ENCODE measurements at regions not wholly inside any gene's neighbourhood (a gene's known extent, or its start where the extent isn't known, plus 50 kb on each side); places are given as distances from the start of the nearest gene placed in this dataset.
A peak's percentile ranks its signal among the peaks of the same experiment; 100 is the strongest.

DNA sequence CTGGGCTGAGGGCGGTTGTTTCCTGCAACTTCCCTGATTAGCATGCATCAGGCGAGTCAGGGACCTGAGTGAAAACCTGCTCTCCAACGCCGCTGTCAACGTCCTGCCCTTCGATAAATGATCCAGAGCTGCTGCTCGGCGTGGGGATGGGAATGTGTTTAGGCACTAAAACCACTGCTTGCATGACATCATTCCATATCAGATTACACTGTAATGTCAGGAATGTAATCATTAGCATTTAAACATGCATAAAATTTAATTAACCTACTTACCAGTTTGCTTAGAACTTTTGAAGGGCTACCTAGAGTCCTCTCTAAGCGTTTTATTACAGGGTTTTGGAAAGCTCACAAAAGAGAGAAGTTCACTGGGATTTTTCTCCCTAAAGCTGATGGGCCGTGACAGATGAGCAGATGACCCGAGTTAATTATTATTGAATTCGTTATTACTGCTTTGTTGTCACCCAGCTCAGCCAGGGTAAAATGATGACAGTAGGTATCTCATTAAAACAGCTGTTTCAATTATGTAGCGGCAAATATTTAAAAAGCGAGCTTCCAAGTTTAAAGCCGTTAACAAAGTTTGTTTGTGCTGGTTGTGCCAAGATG is 685.6 kb upstream of the SALL3 start:
- DNase-seq, result peak in 2 of 4 donors; percentile 50 to 52
- ATAC-seq, result no peak
- intact Hi-C loops (cut with DNase I), result no loop called here
- H3K27ac ChIP-seq, result no peak overlapping the region
- peak overlapping the region in 1 of 2 donors; percentile 1 for H3K4me3 ChIP-seq
- no peaks in the 10 kb centered on the region for H3K9me3 ChIP-seq
- H3K4me1 ChIP-seq, result no peaks in the 10 kb centered on the region
- no peak for TF ChIP-seq CTCF (IDR thresholded peaks at IDR 0.05)
- no peaks in the 10 kb centered on the region for H3K36me3 ChIP-seq
- peaks cover 0 to 4% of the 10 kb centered on the region in 2 donors for H3K27me3 ChIP-seq

- intact Hi-C loops (cut with DNase I), result no loop called here
Observed at GRCh38 chr18:78295262-78295661, 684.4 kb upstream of the SALL3 start.

DNA sequence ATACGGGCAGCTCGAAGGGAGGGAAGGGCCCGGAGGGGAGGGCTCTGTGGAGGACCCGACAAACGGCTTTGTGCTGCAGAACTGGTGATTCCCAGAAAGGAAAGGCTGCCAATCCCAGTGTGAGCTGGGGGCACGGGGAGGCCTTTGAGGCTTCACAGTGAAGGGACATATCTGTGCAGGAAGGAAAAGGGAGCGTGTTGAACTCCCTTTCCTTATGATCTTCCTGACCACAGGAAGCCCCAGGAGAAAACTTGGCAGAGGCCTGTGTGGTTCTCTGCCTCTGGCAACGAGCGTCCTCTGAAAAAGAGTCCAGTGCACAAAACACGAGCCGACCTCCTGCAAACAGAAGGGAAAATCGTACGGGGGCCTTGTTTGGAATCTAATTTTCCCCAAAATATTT is 683.5 kb upstream of the SALL3 start:
- H3K4me3 ChIP-seq, result no peak overlapping the region
- H3K27ac ChIP-seq, result no peak overlapping the region
- H3K36me3 ChIP-seq, result no peaks in the 10 kb centered on the region
- intact Hi-C loops (cut with DNase I), result no loop called here
- H3K27me3 ChIP-seq, result peaks cover 0 to 4% of the 10 kb centered on the region in 2 donors
- H3K9me3 ChIP-seq, result no peaks in the 10 kb centered on the region
- DNase-seq (peak in 1 of 4 donors; percentile 32), ATAC-seq (no peak)
- no peak for TF ChIP-seq CTCF (IDR thresholded peaks at IDR 0.05)
- H3K4me1 ChIP-seq, result no peaks in the 10 kb centered on the region

More at GRCh38 chr18:78295262-78295661, 684.4 kb upstream of the SALL3 start:
- peaks cover 0 to 4% of the 10 kb centered on the region in 2 donors for H3K27me3 ChIP-seq
- H3K9me3 ChIP-seq, result no peaks in the 10 kb centered on the region
- DNase-seq (no peak), ATAC-seq (no peak)
- no peak overlapping the region for H3K4me3 ChIP-seq
- no peaks in the 10 kb centered on the region for H3K4me1 ChIP-seq
- no peaks in the 10 kb centered on the region for H3K36me3 ChIP-seq
- no peak for TF ChIP-seq CTCF (IDR thresholded peaks at IDR 0.05)
- no peak overlapping the region for H3K27ac ChIP-seq

- H3K4me3 ChIP-seq, result no peak overlapping the region
- TF ChIP-seq CTCF (IDR thresholded peaks at IDR 0.05), result no peak
- intact Hi-C loops (cut with DNase I), result no loop called here
- H3K9me3 ChIP-seq, result no peaks in the 10 kb centered on the region
- H3K27ac ChIP-seq, result no peak overlapping the region
- H3K27me3 ChIP-seq, result peaks cover 0 to 4% of the 10 kb centered on the region in 2 donors
- DNase-seq (no peak), ATAC-seq (no peak)
- H3K4me1 ChIP-seq, result no peaks in the 10 kb centered on the region
- no peaks in the 10 kb centered on the region for H3K36me3 ChIP-seq
Observed at GRCh38 chr18:78297048-78297447, 682.6 kb upstream of the SALL3 start.

GRCh38 chr18:78303519-78304191 is 676.0 kb upstream of the SALL3 start:
- TF ChIP-seq CTCF (IDR thresholded peaks at IDR 0.05), result no peak

More at GRCh38 chr18:78303519-78304191, 676.0 kb upstream of the SALL3 start:
- H3K4me1 ChIP-seq, result no peaks in the 10 kb centered on the region
- intact Hi-C loops (cut with DNase I), result no loop called here
- no peaks in the 10 kb centered on the region for H3K36me3 ChIP-seq
- H3K27ac ChIP-seq, result no peak overlapping the region
- H3K9me3 ChIP-seq, result no peaks in the 10 kb centered on the region
- no peak overlapping the region for H3K4me3 ChIP-seq
- ATAC-seq (no peak), DNase-seq (no peak)
- H3K27me3 ChIP-seq, result no peaks in the 10 kb centered on the region

Data from left lung (tissue), 4 donors.